ENCODE measurements at regions not wholly inside any gene's neighbourhood (a gene's known extent, or its start where the extent isn't known, plus 50 kb on each side); places are given as distances from the start of the nearest gene placed in this dataset.

DNA sequence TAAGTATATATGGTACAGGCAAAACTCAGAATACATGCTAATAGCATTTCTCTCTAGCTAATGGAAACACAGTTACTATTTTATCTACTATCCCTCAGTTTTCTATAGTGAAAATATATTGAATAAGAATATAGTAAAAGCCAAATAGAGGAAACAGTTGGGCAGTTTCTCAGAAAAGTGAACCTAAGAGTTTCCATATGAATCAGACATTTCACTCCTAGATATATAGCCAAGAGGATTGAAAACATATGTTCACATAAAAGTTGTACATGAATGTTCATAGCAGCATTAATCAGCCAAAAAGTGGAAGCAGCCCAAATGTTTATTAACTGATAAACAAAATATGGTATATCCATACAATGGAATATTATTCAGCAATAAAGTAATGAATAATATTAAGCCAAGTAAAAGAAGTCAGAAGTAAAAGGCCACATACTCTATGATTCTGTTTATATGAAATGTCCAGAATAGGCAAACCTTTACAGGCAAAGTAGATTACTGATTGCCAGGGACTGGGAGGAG lies 134.6 kb downstream of the CYB561 start:
- H3K4me3 Mint-ChIP-seq = no peak overlapping the region
- ChIA-PET CTCF (no interaction called here), POLR2A (no interaction called here)
- no peak for ATAC-seq
- H3K27me3 Mint-ChIP-seq (ENCODE audit: low read depth) = no peaks in the 10 kb centered on the region
- peaks cover 14% of the 10 kb centered on the region for H3K9me3 Mint-ChIP-seq
- DNase-seq (ENCODE audit: low spot score) = no peak
- TF ChIP-seq, protein P1, sequence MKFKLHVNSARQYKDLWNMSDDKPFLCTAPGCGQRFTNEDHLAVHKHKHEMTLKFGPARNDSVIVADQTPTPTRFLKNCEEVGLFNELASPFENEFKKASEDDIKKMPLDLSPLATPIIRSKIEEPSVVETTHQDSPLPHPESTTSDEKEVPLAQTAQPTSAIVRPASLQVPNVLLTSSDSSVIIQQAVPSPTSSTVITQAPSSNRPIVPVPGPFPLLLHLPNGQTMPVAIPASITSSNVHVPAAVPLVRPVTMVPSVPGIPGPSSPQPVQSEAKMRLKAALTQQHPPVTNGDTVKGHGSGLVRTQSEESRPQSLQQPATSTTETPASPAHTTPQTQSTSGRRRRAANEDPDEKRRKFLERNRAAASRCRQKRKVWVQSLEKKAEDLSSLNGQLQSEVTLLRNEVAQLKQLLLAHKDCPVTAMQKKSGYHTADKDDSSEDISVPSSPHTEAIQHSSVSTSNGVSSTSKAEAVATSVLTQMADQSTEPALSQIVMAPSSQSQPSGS (CRISPR knock-in tag; IDR thresholded peaks at IDR 0.05; ENCODE audit: borderline replicate concordance, low read depth) = no peak
- TF ChIP-seq KAT7 (CRISPR knock-in tag; IDR thresholded peaks at IDR 0.05; ENCODE audit: borderline replicate concordance) (no peak), NFYB (CRISPR knock-in tag; conservative IDR thresholded peaks at IDR 0.05; ENCODE audit: low read depth) (no peak), MXD4 (CRISPR knock-in tag; IDR thresholded peaks at IDR 0.05; ENCODE audit: borderline replicate concordance) (no peak), OVOL2 (CRISPR knock-in tag; IDR thresholded peaks at IDR 0.05; ENCODE audit: borderline replicate concordance) (no peak), NR2C2 (CRISPR knock-in tag; IDR thresholded peaks at IDR 0.05) (no peak), NR1H2 (CRISPR knock-in tag; IDR thresholded peaks at IDR 0.05) (no peak), ZNF138 (CRISPR knock-in tag; conservative IDR thresholded peaks at IDR 0.05) (no peak), MYBL2 (CRISPR knock-in tag; IDR thresholded peaks at IDR 0.05) (no peak), GRHL2 (CRISPR knock-in tag; IDR thresholded peaks at IDR 0.05; ENCODE audit: insufficient replicate concordance, severe bottlenecking) (no peak), TEAD1 (CRISPR knock-in tag; IDR thresholded peaks at IDR 0.05) (no peak), RELA (CRISPR knock-in tag; IDR thresholded peaks at IDR 0.05; ENCODE audit: borderline replicate concordance) (no peak), E2F4 (CRISPR knock-in tag; IDR thresholded peaks at IDR 0.05; ENCODE audit: borderline replicate concordance, low read depth) (no peak), ZBTB43 (CRISPR knock-in tag; IDR thresholded peaks at IDR 0.05) (no peak), ELF4 (CRISPR knock-in tag; IDR thresholded peaks at IDR 0.05; ENCODE audit: low read depth) (no peak)
- TF ChIP-seq, protein P2, sequence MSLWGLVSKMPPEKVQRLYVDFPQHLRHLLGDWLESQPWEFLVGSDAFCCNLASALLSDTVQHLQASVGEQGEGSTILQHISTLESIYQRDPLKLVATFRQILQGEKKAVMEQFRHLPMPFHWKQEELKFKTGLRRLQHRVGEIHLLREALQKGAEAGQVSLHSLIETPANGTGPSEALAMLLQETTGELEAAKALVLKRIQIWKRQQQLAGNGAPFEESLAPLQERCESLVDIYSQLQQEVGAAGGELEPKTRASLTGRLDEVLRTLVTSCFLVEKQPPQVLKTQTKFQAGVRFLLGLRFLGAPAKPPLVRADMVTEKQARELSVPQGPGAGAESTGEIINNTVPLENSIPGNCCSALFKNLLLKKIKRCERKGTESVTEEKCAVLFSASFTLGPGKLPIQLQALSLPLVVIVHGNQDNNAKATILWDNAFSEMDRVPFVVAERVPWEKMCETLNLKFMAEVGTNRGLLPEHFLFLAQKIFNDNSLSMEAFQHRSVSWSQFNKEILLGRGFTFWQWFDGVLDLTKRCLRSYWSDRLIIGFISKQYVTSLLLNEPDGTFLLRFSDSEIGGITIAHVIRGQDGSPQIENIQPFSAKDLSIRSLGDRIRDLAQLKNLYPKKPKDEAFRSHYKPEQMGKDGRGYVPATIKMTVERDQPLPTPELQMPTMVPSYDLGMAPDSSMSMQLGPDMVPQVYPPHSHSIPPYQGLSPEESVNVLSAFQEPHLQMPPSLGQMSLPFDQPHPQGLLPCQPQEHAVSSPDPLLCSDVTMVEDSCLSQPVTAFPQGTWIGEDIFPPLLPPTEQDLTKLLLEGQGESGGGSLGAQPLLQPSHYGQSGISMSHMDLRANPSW (CRISPR knock-in tag; conservative IDR thresholded peaks at IDR 0.05; ENCODE audit: low read depth) = no peak
- TF ChIP-seq, protein P3, sequence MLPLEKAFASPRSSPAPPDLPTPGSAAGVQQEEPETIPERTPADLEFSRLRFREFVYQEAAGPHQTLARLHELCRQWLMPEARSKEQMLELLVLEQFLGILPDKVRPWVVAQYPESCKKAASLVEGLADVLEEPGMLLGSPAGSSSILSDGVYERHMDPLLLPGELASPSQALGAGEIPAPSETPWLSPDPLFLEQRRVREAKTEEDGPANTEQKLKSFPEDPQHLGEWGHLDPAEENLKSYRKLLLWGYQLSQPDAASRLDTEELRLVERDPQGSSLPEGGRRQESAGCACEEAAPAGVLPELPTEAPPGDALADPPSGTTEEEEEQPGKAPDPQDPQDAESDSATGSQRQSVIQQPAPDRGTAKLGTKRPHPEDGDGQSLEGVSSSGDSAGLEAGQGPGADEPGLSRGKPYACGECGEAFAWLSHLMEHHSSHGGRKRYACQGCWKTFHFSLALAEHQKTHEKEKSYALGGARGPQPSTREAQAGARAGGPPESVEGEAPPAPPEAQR (CRISPR knock-in tag; IDR thresholded peaks at IDR 0.05) = no peak
- no peaks in the 10 kb centered on the region for H3K36me3 Mint-ChIP-seq
- no peaks in the 10 kb centered on the region for H3K4me1 Mint-ChIP-seq
- no peak overlapping the region for H3K27ac Mint-ChIP-seq

- H3K4me3 Mint-ChIP-seq = no peak overlapping the region
- POLR2A ChIA-PET = no interaction called here
- no peaks in the 10 kb centered on the region for H3K4me1 Mint-ChIP-seq
- peaks cover 14% of the 10 kb centered on the region for H3K9me3 Mint-ChIP-seq
- CTCF ChIA-PET = interaction anchor here (0.6 to 1.2 kb wide), 2 partner anchors 111 to 114 kb away, joined by 3 read pairs; no protein-coding TSS in a partner anchor
- TF ChIP-seq, protein P4, sequence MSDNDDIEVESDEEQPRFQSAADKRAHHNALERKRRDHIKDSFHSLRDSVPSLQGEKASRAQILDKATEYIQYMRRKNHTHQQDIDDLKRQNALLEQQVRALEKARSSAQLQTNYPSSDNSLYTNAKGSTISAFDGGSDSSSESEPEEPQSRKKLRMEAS (CRISPR knock-in tag; IDR thresholded peaks at IDR 0.05) = no peak
- TF ChIP-seq, protein P5, sequence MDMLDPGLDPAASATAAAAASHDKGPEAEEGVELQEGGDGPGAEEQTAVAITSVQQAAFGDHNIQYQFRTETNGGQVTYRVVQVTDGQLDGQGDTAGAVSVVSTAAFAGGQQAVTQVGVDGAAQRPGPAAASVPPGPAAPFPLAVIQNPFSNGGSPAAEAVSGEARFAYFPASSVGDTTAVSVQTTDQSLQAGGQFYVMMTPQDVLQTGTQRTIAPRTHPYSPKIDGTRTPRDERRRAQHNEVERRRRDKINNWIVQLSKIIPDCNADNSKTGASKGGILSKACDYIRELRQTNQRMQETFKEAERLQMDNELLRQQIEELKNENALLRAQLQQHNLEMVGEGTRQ (CRISPR knock-in tag; IDR thresholded peaks at IDR 0.05) = no peak
- no peak for TF ChIP-seq FOXP1 (CRISPR knock-in tag; IDR thresholded peaks at IDR 0.05; ENCODE audit: borderline replicate concordance)
- no peak for TF ChIP-seq CREM (CRISPR knock-in tag; IDR thresholded peaks at IDR 0.05)
- TF ChIP-seq ZNF671 (CRISPR knock-in tag; IDR thresholded peaks at IDR 0.05) = no peak
- no peak for TF ChIP-seq ZBTB43 (CRISPR knock-in tag; IDR thresholded peaks at IDR 0.05)
- TF ChIP-seq, protein P6, sequence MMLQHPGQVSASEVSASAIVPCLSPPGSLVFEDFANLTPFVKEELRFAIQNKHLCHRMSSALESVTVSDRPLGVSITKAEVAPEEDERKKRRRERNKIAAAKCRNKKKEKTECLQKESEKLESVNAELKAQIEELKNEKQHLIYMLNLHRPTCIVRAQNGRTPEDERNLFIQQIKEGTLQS (CRISPR knock-in tag; conservative IDR thresholded peaks at IDR 0.05) = no peak
- no peak for TF ChIP-seq KAT7 (CRISPR knock-in tag; IDR thresholded peaks at IDR 0.05; ENCODE audit: borderline replicate concordance)
- H3K27ac Mint-ChIP-seq = 0 out of 2 replicates have a peak overlapping the region, but pooled peaks have one; percentile 4
- ATAC-seq (no peak), DNase-seq (ENCODE audit: low spot score) (no peak)
- H3K36me3 Mint-ChIP-seq = no peaks in the 10 kb centered on the region
- no peaks in the 10 kb centered on the region for H3K27me3 Mint-ChIP-seq (ENCODE audit: low read depth)
These were observed 131.3 kb downstream of the CYB561 start for GRCh38 chr17:63314761-63315160.

Measured in WTC11 (cell line).